H9 (cell line): ENCODE measurements at regions not wholly inside any gene's neighbourhood (a gene's known extent, or its start where the extent isn't known, plus 50 kb on each side); places are given as distances from the start of the nearest gene placed in this dataset.

Experiments used
- DNase-seq: peaks from one replicate; pipeline ENCODE4 v3.0.0-alpha.2; 2017
- H2AFZ ChIP-seq: one replicate; pipeline ENCODE4 v1.6.1; 2013; ENCODE audit warnings: mild to moderate bottlenecking, low read length, control low read depth, moderate library complexity
- H2AK5ac ChIP-seq: 2 replicates; pipeline ENCODE4 v1.6.1; 2013; ENCODE audit warnings: low read length, control low read depth, mixed read lengths; ENCODE audit not compliant: insufficient read length
- H2BK120ac ChIP-seq: one replicate; pipeline ENCODE4 v1.6.1; 2013; ENCODE audit warnings: low read depth, mild to moderate bottlenecking, low read length, control low read depth, inconsistent platforms; ENCODE audit not compliant: poor library complexity, severe bottlenecking
- H2BK12ac ChIP-seq: 2 replicates; pipeline ENCODE4 v1.6.1; 2013; ENCODE audit warnings: low read length, control low read depth, mixed read lengths, low read depth; ENCODE audit not compliant: insufficient read length
- H2BK15ac ChIP-seq: 2 replicates; pipeline ENCODE4 v1.6.1; 2013; ENCODE audit warnings: low read depth, low read length, control low read depth
- H2BK20ac ChIP-seq: one replicate; pipeline ENCODE4 v1.6.1; 2013; ENCODE audit warnings: low read depth, mild to moderate bottlenecking, low read length, control low read depth, inconsistent platforms; ENCODE audit not compliant: poor library complexity, severe bottlenecking
- H2BK5ac ChIP-seq: 2 replicates; pipeline ENCODE4 v1.6.1; 2013; ENCODE audit warnings: low read length, control low read depth, mixed read lengths; ENCODE audit not compliant: insufficient read length
- H3K14ac ChIP-seq: 2 replicates; pipeline ENCODE4 v1.6.1; 2013; ENCODE audit warnings: low read length, control low read depth; ENCODE audit not compliant: insufficient read depth
- H3K18ac ChIP-seq: 2 replicates; pipeline ENCODE4 v1.6.1; 2013; ENCODE audit warnings: low read depth, mild to moderate bottlenecking, mixed read lengths, low read length, control low read depth; ENCODE audit not compliant: insufficient read length
- H3K23ac ChIP-seq: 2 replicates; pipeline ENCODE4 v1.6.1; 2013; ENCODE audit warnings: low read length, control low read depth, mixed read lengths, low read depth; ENCODE audit not compliant: insufficient read length
- H3K23me2 ChIP-seq: 2 replicates; pipeline ENCODE4 v1.6.1; 2013; ENCODE audit warnings: low read depth, mild to moderate bottlenecking, mixed read lengths, low read length, control low read depth; ENCODE audit not compliant: insufficient read length, poor library complexity, severe bottlenecking
- H3K27ac ChIP-seq: 2 replicates; pipeline ENCODE4 v1.5.1; 2013; ENCODE audit warnings: low read length, control low read depth, mixed read lengths, low read depth; ENCODE audit not compliant: insufficient read length
- H3K27me3 ChIP-seq: 2 replicates; pipeline ENCODE4 v1.6.1; 2013; ENCODE audit warnings: low read length, control low read depth, inconsistent platforms; ENCODE audit not compliant: insufficient read depth
- H3K4ac ChIP-seq: 2 replicates; pipeline ENCODE4 v1.6.1; 2013; ENCODE audit warnings: low read depth, mild to moderate bottlenecking, control low read depth, inconsistent platforms, low read length, moderate library complexity
- H3K4me1 ChIP-seq: 2 replicates; pipeline ENCODE4 v1.6.1; 2013; ENCODE audit warnings: low read length, control low read depth, inconsistent platforms; ENCODE audit not compliant: insufficient read depth
- H3K4me2 ChIP-seq: 2 replicates; pipeline ENCODE4 v1.6.1; 2013; ENCODE audit warnings: low read length, control low read depth, mixed read lengths; ENCODE audit not compliant: insufficient read length, insufficient read depth
- H3K56ac ChIP-seq: 2 replicates; pipeline ENCODE4 v1.6.1; 2013; ENCODE audit warnings: low read depth, mild to moderate bottlenecking, mixed read lengths, low read length, control low read depth; ENCODE audit not compliant: insufficient read length
- H3K79me1 ChIP-seq: 2 replicates; pipeline ENCODE4 v1.6.1; 2013; ENCODE audit warnings: low read depth, mild to moderate bottlenecking, moderate library complexity, low read length, control low read depth, inconsistent platforms; ENCODE audit not compliant: insufficient read depth, poor library complexity, severe bottlenecking
- H3K79me2 ChIP-seq: 2 replicates; pipeline ENCODE4 v1.6.1; 2013; ENCODE audit warnings: low read length, control low read depth, inconsistent platforms; ENCODE audit not compliant: insufficient read depth
- H3K9ac ChIP-seq: 2 replicates; pipeline ENCODE4 v1.6.1; 2013; ENCODE audit warnings: low read length, control low read depth, mixed read lengths; ENCODE audit not compliant: insufficient read length; ENCODE audit errors: extremely low read depth
- H3K9me3 ChIP-seq: one replicate; pipeline ENCODE4 v1.6.1; 2013; ENCODE audit warnings: low read depth, low read length, inconsistent platforms; ENCODE audit not compliant: control insufficient read depth
- H3T11ph ChIP-seq: one replicate; pipeline ENCODE4 v1.6.1; 2013; ENCODE audit warnings: mild to moderate bottlenecking, low read length, control low read depth, inconsistent platforms
- H4K20me1 ChIP-seq: one replicate; pipeline ENCODE4 v1.6.1; 2013; ENCODE audit not compliant: control insufficient read depth, insufficient read length, insufficient read depth
- H4K5ac ChIP-seq: 2 replicates; pipeline ENCODE4 v1.6.1; 2013; ENCODE audit warnings: low read depth, mild to moderate bottlenecking, mixed read lengths, low read length, control low read depth; ENCODE audit not compliant: insufficient read length
- H4K8ac ChIP-seq: replicated peaks from 2 replicates; pipeline ENCODE4 v1.6.1; 2013; ENCODE audit warnings: low read length, control low read depth, mixed read lengths, low read depth; ENCODE audit not compliant: insufficient read length
- H4K91ac ChIP-seq: 2 replicates; pipeline ENCODE4 v1.6.1; 2013; ENCODE audit warnings: low read depth, mild to moderate bottlenecking, moderate library complexity, mixed read lengths, low read length, control low read depth; ENCODE audit not compliant: insufficient read length
- H3K27ac Mint-ChIP-seq, 3 experiments: 2 replicates in 2 of 3; 3 replicates in 1 of 3; pipeline ENCODE4 v1.8.0; 2020 to 2021; ENCODE audit warnings: mixed read lengths in 3 of 3, mild to moderate bottlenecking in 1 of 3, moderate library complexity in 1 of 3
- H3K27me3 Mint-ChIP-seq: 2 replicates; pipeline ENCODE4 v1.8.0; 2021; ENCODE audit warnings: low read depth, mild to moderate bottlenecking, moderate library complexity, mixed read lengths
- H3K36me3 Mint-ChIP-seq, 3 experiments: 2 replicates in 2 of 3; 3 replicates in 1 of 3; pipeline ENCODE4 v1.8.0; 2020 to 2021; ENCODE audit warnings: low read depth in 3 of 3, mixed read lengths in 3 of 3; ENCODE audit not compliant: insufficient read depth in 1 of 3
- H3K4me1 Mint-ChIP-seq, 2 experiments: 2 replicates each; pipeline ENCODE4 v1.8.0; 2020; ENCODE audit warnings: mixed read lengths in 2 of 2
- H3K4me3 Mint-ChIP-seq, 2 experiments: 2 replicates in 1 of 2; 3 replicates in 1 of 2; pipeline ENCODE4 v1.8.0; 2020 to 2021; ENCODE audit warnings: mild to moderate bottlenecking in 2 of 2, mixed read lengths in 2 of 2, moderate library complexity in 1 of 2
- H3K9me3 Mint-ChIP-seq, 2 experiments: 2 replicates in 1 of 2; 3 replicates in 1 of 2; pipeline ENCODE4 v1.8.0; 2020; ENCODE audit warnings: mild to moderate bottlenecking in 2 of 2, mixed read lengths in 2 of 2, moderate library complexity in 1 of 2
- CTCF ChIP-seq: fragments of 200-600 bp; sonication (generic); conservative IDR thresholded peaks from 3 replicates; pipeline ENCODE4 v1.8.0; 2021; ENCODE audit warnings: antibody characterized with exemption, mild to moderate bottlenecking
- WGBS: extraction: QIAGEN DNeasy Blood & Tissue Kit; methylation state at CpG from one replicate; pipeline ENCODE4 v1.1.7; 2013; ENCODE audit warnings: missing lambda C conversion rate, low lambda C conversion rate, mixed read lengths; ENCODE audit not compliant: insufficient read length; ENCODE audit errors: extremely low coverage; 5-methylcytosine and 5-hydroxymethylcytosine counted together

GRCh38 chr10:121211446-121211845 is 360.3 kb downstream of the WDR11 start:
- H2BK5ac ChIP-seq: no peak overlapping the region
- no peak overlapping the region for H3K14ac ChIP-seq
- no peak overlapping the region for H3T11ph ChIP-seq
- no peaks in the 10 kb centered on the region for H3K27me3 ChIP-seq
- no peak overlapping the region for H4K8ac ChIP-seq
- no CpG with 5 or more reads among the region's 2 CpGs for WGBS
- H3K9me3 ChIP-seq: no peaks in the 10 kb centered on the region
- Mint-ChIP-seq H3K27me3 (peaks cover 4% of the 10 kb centered on the region; the same call in 1 of the 2 replicates), H3K27ac (no peak overlapping the region), H3K9me3 (no peaks in the 10 kb centered on the region), H3K4me1 (no peaks in the 10 kb centered on the region), H3K4me3 (no peak overlapping the region), H3K36me3 (no peaks in the 10 kb centered on the region)
- no peak overlapping the region for H2BK20ac ChIP-seq
- no peaks in the 10 kb centered on the region for H3K79me1 ChIP-seq
- TF ChIP-seq CTCF: no peak
- H4K20me1 ChIP-seq: no peaks in the 10 kb centered on the region
- no peak overlapping the region for H4K91ac ChIP-seq
- H3K9ac ChIP-seq: no peak overlapping the region
- no peak overlapping the region for H4K5ac ChIP-seq
- H3K56ac ChIP-seq: no peak overlapping the region
- H3K27ac ChIP-seq: no peak overlapping the region
- H2BK120ac ChIP-seq: no peak overlapping the region
- no peaks in the 10 kb centered on the region for H3K4me1 ChIP-seq
- no peak overlapping the region for H3K23ac ChIP-seq
- H3K4ac ChIP-seq: no peak overlapping the region
- H2AK5ac ChIP-seq: no peak overlapping the region
- H3K23me2 ChIP-seq: no peaks in the 10 kb centered on the region
- no peak overlapping the region for H3K18ac ChIP-seq
- no peak for DNase-seq
- H3K4me2 ChIP-seq: no peak overlapping the region
- no peak overlapping the region for H2AFZ ChIP-seq
- H2BK15ac ChIP-seq: no peak overlapping the region
- H3K79me2 ChIP-seq: no peaks in the 10 kb centered on the region
- H2BK12ac ChIP-seq: no peak overlapping the region
